HG02981 (cell line): ENCODE measurements at regions not wholly inside any gene's neighbourhood (a gene's known extent, or its start where the extent isn't known, plus 50 kb on each side); places are given as distances from the start of the nearest gene placed in this dataset.
"Not testable (repeated sequence)": the region's sequence is repeated elsewhere in the genome, so short reads cannot be mapped to it uniquely, and the experiment has no call there.

Source experiments
- ATAC-seq: cut with Tn5 transposase; IDR thresholded peaks from one replicate; pipeline ENCODE4 v1.9.1; 2021; ENCODE audit warnings: mild to moderate bottlenecking, moderate library complexity; ENCODE audit not compliant: unreplicated experiment

- ATAC-seq = no peak
Measured at GRCh38 chr10:26355241-26355640, 82.9 kb upstream of the APBB1IP start.

GRCh38 chr10:26357203-26357602 is 80.9 kb upstream of the APBB1IP start:
- ATAC-seq = peak; percentile 74

- ATAC-seq = no peak
Measured at GRCh38 chr10:26358071-26358470, 80.1 kb upstream of the APBB1IP start.

- ATAC-seq = no peak
Measured at GRCh38 chr10:26359670-26360069, 78.5 kb upstream of the APBB1IP start.

- ATAC-seq = no peak
Measured at GRCh38 chr10:26361351-26361750, 76.8 kb upstream of the APBB1IP start.

GRCh38 chr10:26361971-26362370 is 76.2 kb upstream of the APBB1IP start:
- ATAC-seq = no peak

- peak; percentile 49 for ATAC-seq
Measured at GRCh38 chr10:26365681-26366358, 72.3 kb upstream of the APBB1IP start.

- ATAC-seq = not testable (repeated sequence)
Measured at GRCh38 chr10:26367035-26367434, 71.1 kb upstream of the APBB1IP start.

- no peak for ATAC-seq
Measured at GRCh38 chr10:26367771-26368170, 70.4 kb upstream of the APBB1IP start.

GRCh38 chr10:26368463-26368862 is 69.7 kb upstream of the APBB1IP start:
- no peak for ATAC-seq

- peak; percentile 56 for ATAC-seq
Measured at GRCh38 chr10:26372513-26373354, 65.4 kb upstream of the APBB1IP start.

GRCh38 chr10:26374426-26374825 is 63.7 kb upstream of the APBB1IP start:
- no peak for ATAC-seq

- ATAC-seq = not testable (repeated sequence)
Measured at GRCh38 chr10:26377224-26377810, 60.8 kb upstream of the APBB1IP start.

- ATAC-seq = no peak
Measured at GRCh38 chr10:26378861-26379294, 59.3 kb upstream of the APBB1IP start.

- no peak for ATAC-seq
Measured at GRCh38 chr10:26380815-26381214, 57.3 kb upstream of the APBB1IP start.

GRCh38 chr10:26381986-26382385 is 56.2 kb upstream of the APBB1IP start:
- no peak for ATAC-seq

GRCh38 chr10:26384600-26384999 is 53.5 kb upstream of the APBB1IP start:
- ATAC-seq = no peak

GRCh38 chr10:26385443-26385842 is 52.7 kb upstream of the APBB1IP start:
- ATAC-seq = no peak

- no peak for ATAC-seq
Measured at GRCh38 chr10:26386781-26387180, 51.4 kb upstream of the APBB1IP start.
